Endothelial cell (in vitro differentiated cells): ENCODE measurements at regions not wholly inside any gene's neighbourhood (a gene's known extent, or its start where the extent isn't known, plus 50 kb on each side); places are given as distances from the start of the nearest gene placed in this dataset.

Experiments used
- DNase-seq: peaks from one replicate; pipeline ENCODE4 v3.0.0; 2021; ENCODE audit warnings: low spot score
- H3K27ac Mint-ChIP-seq: one replicate; pipeline ENCODE4 v1.8.0; 2021; ENCODE audit warnings: mixed read lengths, inconsistent platforms; ENCODE audit not compliant: unreplicated experiment
- H3K27me3 Mint-ChIP-seq: one replicate; pipeline ENCODE4 v1.8.0; 2021; ENCODE audit warnings: mild to moderate bottlenecking, moderate library complexity, mixed read lengths, inconsistent platforms; ENCODE audit not compliant: unreplicated experiment
- H3K36me3 Mint-ChIP-seq: one replicate; pipeline ENCODE4 v1.8.0; 2021; ENCODE audit warnings: mild to moderate bottlenecking, low read depth, mixed read lengths, inconsistent platforms; ENCODE audit not compliant: unreplicated experiment
- H3K4me1 Mint-ChIP-seq: one replicate; pipeline ENCODE4 v1.8.0; 2021; ENCODE audit warnings: mild to moderate bottlenecking, mixed read lengths, inconsistent platforms; ENCODE audit not compliant: unreplicated experiment
- H3K4me3 Mint-ChIP-seq: one replicate; pipeline ENCODE4 v1.8.0; 2021; ENCODE audit warnings: mild to moderate bottlenecking, mixed read lengths, inconsistent platforms; ENCODE audit not compliant: unreplicated experiment
- H3K9me3 Mint-ChIP-seq: one replicate; pipeline ENCODE4 v1.8.0; 2021; ENCODE audit warnings: mixed read lengths, inconsistent platforms; ENCODE audit not compliant: unreplicated experiment
- TF ChIP-seq, protein P1 (sequence below): fragments of 200-600 bp; sonication (generic); IDR thresholded peaks from one replicate; pipeline ENCODE4 v1.5.0; 2021; ENCODE audit warnings: antibody characterized with exemption; ENCODE audit not compliant: unreplicated experiment

DNA sequence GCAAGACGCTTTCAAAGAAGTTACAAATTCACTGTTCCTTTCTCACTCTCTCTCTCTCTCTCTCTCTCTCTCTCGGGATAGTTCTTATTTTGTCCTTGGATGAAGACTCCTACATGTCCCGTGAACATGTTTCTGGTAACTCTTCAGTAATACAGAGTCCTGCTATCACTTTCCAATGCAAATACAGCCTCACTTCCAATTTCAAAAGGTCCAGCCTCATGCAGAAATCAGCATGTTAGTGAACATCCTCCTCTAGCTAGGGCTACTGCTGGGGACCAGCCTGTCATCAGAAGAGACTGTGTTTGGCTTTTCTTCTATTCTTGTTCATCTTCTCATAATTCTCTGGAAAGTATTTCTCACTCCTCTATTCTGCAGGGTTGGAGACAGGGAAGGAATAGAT is 1306.7 kb upstream of the CELF4 start:
- TF ChIP-seq, protein P1, sequence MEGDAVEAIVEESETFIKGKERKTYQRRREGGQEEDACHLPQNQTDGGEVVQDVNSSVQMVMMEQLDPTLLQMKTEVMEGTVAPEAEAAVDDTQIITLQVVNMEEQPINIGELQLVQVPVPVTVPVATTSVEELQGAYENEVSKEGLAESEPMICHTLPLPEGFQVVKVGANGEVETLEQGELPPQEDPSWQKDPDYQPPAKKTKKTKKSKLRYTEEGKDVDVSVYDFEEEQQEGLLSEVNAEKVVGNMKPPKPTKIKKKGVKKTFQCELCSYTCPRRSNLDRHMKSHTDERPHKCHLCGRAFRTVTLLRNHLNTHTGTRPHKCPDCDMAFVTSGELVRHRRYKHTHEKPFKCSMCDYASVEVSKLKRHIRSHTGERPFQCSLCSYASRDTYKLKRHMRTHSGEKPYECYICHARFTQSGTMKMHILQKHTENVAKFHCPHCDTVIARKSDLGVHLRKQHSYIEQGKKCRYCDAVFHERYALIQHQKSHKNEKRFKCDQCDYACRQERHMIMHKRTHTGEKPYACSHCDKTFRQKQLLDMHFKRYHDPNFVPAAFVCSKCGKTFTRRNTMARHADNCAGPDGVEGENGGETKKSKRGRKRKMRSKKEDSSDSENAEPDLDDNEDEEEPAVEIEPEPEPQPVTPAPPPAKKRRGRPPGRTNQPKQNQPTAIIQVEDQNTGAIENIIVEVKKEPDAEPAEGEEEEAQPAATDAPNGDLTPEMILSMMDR, result no peak
- Mint-ChIP-seq H3K27me3 (no peaks in the 10 kb centered on the region), H3K4me1 (no peaks in the 10 kb centered on the region), H3K27ac (no peak overlapping the region), H3K4me3 (no peak overlapping the region), H3K9me3 (no peaks in the 10 kb centered on the region), H3K36me3 (no peaks in the 10 kb centered on the region)
- DNase-seq, result no peak

DNA sequence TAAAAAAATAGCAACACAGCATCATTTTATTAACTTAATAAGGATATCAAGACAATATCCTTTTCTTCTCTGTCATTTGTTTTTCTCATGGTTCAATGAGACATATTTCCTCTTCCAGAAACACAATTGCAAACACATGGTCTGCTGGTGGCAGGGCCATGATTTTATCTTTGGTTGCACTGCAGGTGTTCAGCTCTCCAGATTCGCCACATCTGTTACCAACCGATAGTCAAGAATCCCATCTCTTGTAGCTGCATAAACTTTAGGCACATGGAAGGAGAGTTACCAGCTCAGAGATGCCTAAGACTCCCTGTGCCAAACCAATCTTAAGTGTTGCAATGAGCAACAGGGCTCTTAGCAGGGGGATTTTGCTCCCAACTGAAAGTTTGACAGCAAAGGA is 1303.2 kb upstream of the CELF4 start:
- Mint-ChIP-seq H3K27me3 (no peaks in the 10 kb centered on the region), H3K9me3 (no peaks in the 10 kb centered on the region), H3K36me3 (no peaks in the 10 kb centered on the region), H3K4me3 (no peak overlapping the region), H3K4me1 (no peaks in the 10 kb centered on the region), H3K27ac (no peak overlapping the region)
- TF ChIP-seq, protein P1, result no peak
- no peak for DNase-seq

DNA sequence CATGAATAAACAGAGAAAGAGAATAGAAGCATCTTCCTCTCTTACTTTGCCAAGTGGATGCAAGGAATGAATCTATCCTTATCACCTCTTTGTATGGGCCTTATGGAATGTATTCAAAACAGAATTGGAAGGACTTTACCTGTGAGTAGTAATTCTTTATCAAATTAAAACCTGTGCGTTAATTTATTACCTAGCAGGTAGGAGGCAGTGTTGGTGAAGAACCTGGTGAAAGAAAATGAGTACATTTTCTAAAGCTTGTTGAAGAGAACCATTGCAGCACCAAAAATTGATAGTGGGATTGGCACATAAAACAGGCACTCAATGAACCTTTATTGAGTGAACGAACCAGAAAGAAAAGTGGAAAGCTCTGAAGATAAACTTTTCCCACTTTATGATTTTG is 1302.1 kb upstream of the CELF4 start:
- H3K27me3 Mint-ChIP-seq, result no peaks in the 10 kb centered on the region
- TF ChIP-seq, protein P1, result no peak
- no peak for DNase-seq
- H3K4me1 Mint-ChIP-seq, result no peaks in the 10 kb centered on the region
- H3K9me3 Mint-ChIP-seq, result no peaks in the 10 kb centered on the region
- H3K36me3 Mint-ChIP-seq, result no peaks in the 10 kb centered on the region
- H3K27ac Mint-ChIP-seq, result no peak overlapping the region
- H3K4me3 Mint-ChIP-seq, result no peak overlapping the region

DNA sequence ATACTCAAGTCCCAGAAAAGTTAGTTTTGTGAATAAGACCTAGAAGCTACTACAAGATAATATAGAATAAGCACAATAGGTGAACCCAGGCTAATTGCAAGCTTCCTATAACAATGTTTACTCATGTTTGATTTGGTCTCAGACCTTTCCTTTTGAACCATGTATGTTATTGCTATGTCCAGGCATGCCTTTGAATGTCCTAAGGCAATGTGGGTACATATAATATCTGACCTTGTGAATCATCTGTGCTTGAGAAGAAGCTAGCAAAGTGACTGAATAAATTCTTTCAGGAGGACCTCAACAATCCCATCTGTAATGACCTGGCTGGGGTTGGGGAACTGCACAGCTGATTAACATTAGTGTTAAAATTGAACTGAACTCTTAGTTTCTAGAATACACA is 1285.9 kb upstream of the CELF4 start:
- H3K4me1 Mint-ChIP-seq, result no peaks in the 10 kb centered on the region
- H3K4me3 Mint-ChIP-seq, result no peak overlapping the region
- no peak for DNase-seq
- TF ChIP-seq, protein P1, result no peak
- no peaks in the 10 kb centered on the region for H3K9me3 Mint-ChIP-seq
- no peaks in the 10 kb centered on the region for H3K36me3 Mint-ChIP-seq
- H3K27ac Mint-ChIP-seq, result no peak overlapping the region
- H3K27me3 Mint-ChIP-seq, result no peaks in the 10 kb centered on the region

DNA sequence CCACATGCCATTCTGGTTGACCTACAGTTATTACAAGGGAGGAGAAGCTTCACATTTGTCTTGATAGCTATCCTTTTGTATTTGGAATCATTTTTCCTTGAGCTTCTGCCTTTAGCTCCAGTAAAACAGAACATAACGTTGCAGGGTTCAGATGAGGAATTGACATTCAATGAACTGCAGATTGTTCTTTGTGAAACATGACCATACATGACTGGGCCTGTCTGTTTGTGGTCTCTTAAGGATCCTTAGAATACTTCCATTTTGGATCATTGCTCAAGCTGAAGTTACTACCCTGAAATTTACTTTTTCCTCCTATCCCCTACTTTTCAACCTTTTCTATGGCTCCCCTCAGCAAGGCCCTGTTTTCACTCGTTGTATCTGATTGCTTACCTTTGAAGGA is 1281.7 kb upstream of the CELF4 start:
- no peaks in the 10 kb centered on the region for H3K36me3 Mint-ChIP-seq
- no peak for DNase-seq
- TF ChIP-seq, protein P1, result no peak
- H3K4me1 Mint-ChIP-seq, result no peaks in the 10 kb centered on the region
- H3K27ac Mint-ChIP-seq, result no peak overlapping the region
- H3K9me3 Mint-ChIP-seq, result no peaks in the 10 kb centered on the region
- H3K27me3 Mint-ChIP-seq, result no peaks in the 10 kb centered on the region
- H3K4me3 Mint-ChIP-seq, result no peak overlapping the region
